Heart left ventricle (tissue), 13 donors: ENCODE measurements at regions not wholly inside any gene's neighbourhood (a gene's known extent, or its start where the extent isn't known, plus 50 kb on each side); places are given as distances from the start of the nearest gene placed in this dataset.

Source experiments
- CTCF ChIP-seq, 12 donors: fragments of 200-600 bp; sonication (generic) in 4 of 12; IDR thresholded peaks; one replicate each; pipeline versions ENCODE4 v1.5.0 to v1.8.0; 2018 to 2022; ENCODE audit warnings: antibody characterized with exemption in 12 of 12, mild to moderate bottlenecking in 5 of 12
- POLR2A ChIP-seq, 2 donors: fragments of 450-650 bp; IDR thresholded peaks; one replicate each; pipeline ENCODE4 v1.6.1; 2017; ENCODE audit warnings: antibody characterized with exemption in 2 of 2, mild to moderate bottlenecking in 2 of 2, moderate library complexity in 2 of 2
- donor health status: ischemic (EF 13 %, LVEDD 7.1; RV severe dilation, severe dysfunction).
- donor health status: DM: no; HTN: yes; CAD: no.
- donor health status: DM: no; HTN: no; CAD: no.
- donor health status: ischemic (EF 25% LVEDD 6.9; RV normal size, moderate dysfunction).
- donor health status: ischemic (EF 25% LVEDD 5.7; RV mildly dilated, moderate dysfunction).
- donor health status: ischemic (EF 35%, LVEDD 5.7; RV mildly dilated, moderate dysfunction).
- donor health status: nonischemic (EF 11% LVEDD 7.7; RV severe dilation, severe dysfunction).
- donor health status: DM: yes; HTN: yes; CAD: no.
- donor health status: PGD.
- donor health status: ischemic (EF 29% LVEDD 5.4; RV normal size, mild dysfunction).
- donor health status: nonischemic (EF 23%, LVEDD 6.1; RV moderate dilation, normal function).

GRCh38 chr20:58146746-58147140 is 81.7 kb downstream of the ANKRD60 start:
- TF ChIP-seq POLR2A (IDR thresholded peaks at IDR 0.05) (no peak), CTCF (IDR thresholded peaks at IDR 0.05) (no peak)
